ACHN (cell line): ENCODE measurements at regions not wholly inside any gene's neighbourhood (a gene's known extent, or its start where the extent isn't known, plus 50 kb on each side); places are given as distances from the start of the nearest gene placed in this dataset.
"Not testable (repeated sequence)": the region's sequence is repeated elsewhere in the genome, so short reads cannot be mapped to it uniquely, and the experiment has no call there.

Experiments
- DNase-seq: peaks from one replicate; pipeline ENCODE4 v3.0.0-alpha.2; 2015
- in situ Hi-C: cut with HindIII; loops from 2 replicates; pipeline ENCODE4 v1.10.0; 2017; ENCODE audit warnings: low sequenced_read_pairs, low pct_ligation_motif_present, low pct_unique_long_range_greater_than_20kb

DNA sequence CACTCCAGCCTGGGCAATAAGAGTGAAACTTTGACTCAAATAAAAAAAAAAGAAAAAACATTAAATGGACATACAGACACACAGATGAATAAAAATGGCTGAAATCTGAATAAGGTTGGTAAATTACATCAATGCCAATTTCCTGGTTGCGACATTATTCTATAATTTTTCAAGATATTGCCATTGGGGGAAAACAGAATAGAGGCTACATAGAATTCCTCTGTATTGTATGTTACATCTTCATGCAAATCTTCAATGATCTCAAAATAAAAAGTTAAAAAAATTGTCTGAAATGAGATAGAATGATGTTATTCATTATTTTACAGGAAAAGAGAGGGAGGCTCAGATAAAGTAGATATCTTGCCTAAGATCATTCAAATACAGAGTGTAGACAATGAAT, 234.0 kb downstream of the SDHAF3 start:
- DNase-seq = no peak
- in situ Hi-C loops = no loop called here

DNA sequence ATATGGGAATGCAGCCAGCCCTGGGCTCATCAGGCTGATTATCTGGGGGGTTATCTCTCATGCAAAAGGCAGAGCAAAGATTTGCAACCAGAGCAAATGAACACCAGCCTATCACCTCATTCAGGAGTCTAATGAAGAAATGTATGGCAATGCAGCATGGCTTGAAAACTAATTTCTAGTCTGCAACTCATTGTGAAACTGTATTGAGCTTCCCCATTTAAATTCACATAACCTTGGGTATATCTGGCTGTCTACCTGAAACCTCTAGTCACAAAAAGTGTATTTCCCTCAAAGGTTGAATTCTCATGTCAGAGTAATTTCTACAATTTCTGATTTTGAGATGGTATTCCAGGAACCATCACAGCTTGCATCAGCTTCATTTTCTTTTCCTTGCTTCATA, 240.0 kb downstream of the SDHAF3 start:
- in situ Hi-C loops = no loop called here
- no peak for DNase-seq

DNA sequence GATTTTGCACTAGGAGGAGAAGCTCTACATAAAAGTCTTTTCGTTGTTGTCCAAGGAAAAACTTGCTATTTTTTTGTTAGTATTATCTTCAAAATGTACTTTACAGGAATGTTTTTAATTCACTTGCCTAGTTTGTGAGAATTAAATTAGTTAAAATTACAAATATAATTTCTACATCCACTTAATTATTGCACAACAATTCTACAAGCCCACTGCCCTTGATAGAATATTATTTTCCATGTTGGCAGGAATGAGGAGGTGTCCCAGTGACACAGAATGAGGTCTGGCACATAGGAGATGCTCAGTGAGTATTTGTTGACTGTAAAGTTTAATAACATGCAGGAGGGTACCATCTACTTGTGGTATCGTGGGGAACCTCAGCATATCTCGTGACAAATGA, 255.4 kb downstream of the SDHAF3 start:
- in situ Hi-C loops = no loop called here
- DNase-seq = no peak

DNA sequence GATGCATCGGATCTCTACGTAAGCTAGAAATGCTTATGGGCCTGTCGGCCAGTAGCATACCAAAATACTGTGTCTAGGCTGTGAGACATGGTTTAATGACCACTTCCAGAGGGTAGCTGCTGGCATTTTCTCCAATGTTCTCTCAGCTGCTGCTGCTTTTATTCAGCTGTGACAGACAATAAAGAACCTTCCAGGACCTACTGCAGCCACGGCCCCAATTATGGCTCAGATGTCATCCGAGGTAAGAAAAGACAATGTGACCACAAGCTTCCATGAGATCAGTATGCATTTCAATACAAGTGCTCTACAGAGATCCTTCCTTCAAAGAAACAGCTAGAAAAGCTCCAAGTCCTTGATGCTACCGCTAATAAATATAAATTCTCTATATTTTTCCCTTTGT, 256.2 kb downstream of the SDHAF3 start:
- in situ Hi-C loops = no loop called here

DNA sequence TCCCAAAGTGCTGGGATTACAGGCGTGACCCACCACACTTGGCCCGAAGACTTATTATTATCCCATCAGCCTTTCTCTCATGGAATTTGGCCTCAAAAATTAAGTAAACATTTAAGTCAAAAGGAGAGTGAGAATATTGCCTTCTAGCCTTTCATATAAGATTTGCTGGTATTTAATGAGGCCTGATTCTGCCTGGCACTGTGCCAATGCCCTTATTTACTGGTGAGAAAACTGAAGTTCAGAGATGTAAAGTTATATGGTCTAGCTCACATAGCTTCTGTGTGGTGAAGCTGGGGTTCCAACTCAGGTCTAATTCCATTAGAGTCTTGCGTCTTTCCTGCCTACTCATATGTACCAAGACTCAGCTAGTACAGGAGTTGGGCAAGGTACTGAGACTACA, 260.2 kb downstream of the SDHAF3 start:
- in situ Hi-C loops = no loop called here
- DNase-seq = no peak

More for the DNA sequence above, 256.2 kb downstream of the SDHAF3 start:
- no peak for DNase-seq

DNA sequence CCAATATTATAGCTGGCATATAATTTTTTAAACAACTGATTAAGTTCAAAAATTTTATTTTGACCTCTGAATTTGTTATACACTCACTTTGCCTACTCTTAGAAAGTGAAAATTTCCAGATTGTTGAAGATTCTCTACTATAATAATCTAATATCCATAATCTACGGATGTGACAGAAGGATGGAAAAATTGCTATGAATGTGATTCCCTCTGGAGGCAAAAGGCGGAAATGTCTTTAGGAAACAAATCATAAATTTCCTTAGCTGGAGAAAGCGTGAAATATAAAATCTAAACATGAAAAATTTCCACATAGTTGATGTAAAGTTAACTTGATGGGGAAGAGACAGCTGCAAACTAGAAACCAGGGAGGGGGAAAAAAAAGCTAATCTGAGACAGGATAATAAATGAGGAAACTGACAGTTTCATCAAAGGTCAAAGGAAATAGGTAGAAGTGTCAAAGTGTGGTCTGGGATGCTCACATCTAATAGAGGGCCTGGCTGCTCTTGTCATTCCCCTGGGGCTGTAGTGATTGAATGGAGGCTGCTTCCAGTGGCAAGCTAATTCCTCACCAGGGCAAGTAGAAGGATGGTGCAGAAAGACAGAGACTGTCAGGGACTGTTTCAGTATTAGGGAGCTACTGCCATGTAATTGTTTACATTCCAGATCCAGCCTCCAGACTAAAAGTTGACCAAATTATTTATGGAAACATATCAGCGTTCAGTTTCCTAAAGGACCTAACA, 264.5 kb downstream of the SDHAF3 start:
- DNase-seq = no peak
- in situ Hi-C loops = no loop called here

DNA sequence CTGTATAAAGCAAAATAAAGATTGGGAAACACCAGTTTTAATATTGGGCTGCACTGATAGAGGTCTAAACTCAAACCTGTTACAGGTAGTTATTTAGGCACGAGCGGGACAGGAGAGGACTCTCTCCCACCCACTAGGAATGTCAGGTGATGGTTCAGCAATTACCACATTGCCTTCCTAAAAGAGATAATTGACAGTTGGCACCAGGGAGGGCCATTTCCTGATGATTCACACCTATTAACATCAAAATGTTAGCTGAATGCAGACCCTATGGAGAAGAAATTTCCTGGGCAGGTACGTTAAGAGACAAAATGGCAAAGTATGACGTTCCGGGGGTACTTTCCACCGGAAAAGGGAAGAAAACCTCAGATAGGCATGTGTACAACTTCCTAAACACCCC, 272.6 kb downstream of the SDHAF3 start:
- in situ Hi-C loops = no loop called here
- DNase-seq = no peak

DNA sequence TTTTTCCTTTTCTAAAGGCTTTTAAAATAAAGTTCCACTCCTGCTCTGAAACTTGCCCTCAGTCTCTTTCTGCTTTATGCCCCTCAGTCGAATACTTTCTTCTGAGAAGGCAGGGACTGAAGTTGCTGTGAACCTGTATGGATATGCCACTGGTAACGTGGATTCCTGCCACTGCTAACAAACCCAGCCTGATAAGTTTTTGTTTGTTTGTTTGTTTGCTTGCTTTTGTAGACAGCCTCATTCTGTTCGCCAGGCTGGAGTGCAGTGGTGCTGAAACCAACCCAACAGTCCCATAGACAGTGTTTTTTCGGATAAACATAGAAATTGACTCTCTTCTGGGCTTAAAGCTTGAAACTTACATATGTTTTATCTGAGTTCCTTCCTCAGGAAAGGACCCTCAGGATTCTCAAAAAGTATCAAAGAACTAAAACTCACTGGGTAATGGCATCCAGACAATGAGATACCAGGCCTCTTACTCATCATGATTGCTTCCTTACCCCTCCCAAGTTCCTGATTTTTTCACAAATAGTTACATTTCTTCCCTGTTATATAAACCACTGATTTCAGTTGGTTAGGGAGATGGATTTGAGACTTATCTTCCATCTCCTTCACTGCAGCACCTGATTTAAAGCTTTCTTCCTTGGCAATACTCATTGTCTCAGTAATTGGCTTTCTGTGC, 273.6 kb downstream of the SDHAF3 start:
- in situ Hi-C loops = no loop called here
- DNase-seq = no peak

DNA sequence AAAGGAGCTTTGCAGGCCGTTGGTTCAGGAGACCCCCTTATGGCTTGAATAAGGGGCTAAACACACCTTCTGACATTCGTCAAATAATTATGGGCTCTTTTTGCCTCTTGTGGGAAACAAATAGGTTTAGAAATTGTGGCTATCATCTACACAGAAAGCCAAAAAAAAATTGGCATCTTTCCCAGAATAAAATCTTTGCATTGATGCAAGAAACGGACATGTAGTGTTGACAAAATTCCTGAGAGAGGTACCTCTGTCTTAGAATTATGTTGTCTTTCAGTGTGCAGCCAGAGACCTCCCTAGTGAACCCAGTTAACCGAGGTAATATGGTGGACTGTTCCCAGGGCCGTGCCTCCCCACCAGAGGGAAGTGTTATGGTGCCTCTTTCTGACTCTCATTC, 283.9 kb downstream of the SDHAF3 start:
- in situ Hi-C loops = no loop called here

DNA sequence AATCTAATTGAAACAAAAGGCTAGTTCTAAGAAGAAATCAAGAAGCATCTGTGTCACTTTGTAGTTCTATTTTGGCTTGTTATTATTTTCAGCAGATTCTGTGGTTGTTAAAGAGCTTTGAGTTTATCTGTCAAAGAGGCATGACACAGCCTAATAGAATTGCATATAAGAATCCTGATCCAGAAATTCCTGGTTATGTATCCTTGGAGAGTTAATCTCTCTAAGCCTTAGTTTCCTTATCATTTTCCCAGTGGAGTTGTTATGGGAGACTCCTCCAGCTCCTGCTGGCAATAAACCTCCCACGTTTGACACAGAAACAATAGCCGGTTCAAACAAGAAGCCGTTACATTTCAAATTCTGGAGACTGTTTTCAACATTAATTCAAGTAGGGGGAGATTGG, 288.3 kb downstream of the SDHAF3 start:
- DNase-seq = no peak
- in situ Hi-C loops = no loop called here

More for the DNA sequence above, 283.9 kb downstream of the SDHAF3 start:
- no peak for DNase-seq

DNA sequence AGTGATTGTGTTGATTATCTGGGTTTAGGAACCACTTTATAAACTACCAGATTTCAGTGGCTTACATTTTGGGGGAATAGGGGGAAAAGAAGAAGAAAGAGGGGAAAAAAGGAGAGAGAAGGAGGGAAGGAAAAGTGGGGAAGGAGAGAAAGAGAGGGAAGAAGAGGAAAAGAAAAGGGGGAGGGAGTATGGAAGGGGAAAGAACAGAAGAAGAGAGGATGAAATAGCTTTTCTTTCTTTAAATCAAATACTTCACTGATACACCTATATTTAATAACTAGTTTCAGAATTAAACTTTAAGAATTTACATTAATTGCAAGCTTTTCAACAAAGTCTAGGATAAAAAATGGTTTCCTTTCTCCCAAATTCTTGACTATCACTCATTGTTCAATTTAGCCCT, 289.6 kb downstream of the SDHAF3 start:
- in situ Hi-C loops = no loop called here
- DNase-seq = no peak

DNA sequence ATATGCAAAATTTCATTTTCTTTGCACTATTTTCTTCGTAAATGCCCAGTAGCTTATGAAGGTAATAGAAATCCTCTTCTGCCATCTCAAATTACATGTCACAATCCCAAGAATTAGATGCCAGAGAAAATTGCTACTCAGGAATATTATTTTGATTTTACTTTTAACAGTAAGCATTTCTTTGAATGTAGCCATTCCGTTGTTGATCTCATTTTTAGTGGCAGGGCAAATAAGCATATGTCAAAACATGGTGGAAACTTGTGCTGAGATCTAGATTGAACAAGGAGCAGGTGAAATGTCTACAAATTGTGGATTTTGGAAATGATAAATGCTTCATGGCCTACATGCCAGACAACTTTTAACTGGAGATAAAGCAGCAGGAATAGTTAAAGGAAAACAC, 291.8 kb downstream of the SDHAF3 start:
- no peak for DNase-seq
- in situ Hi-C loops = no loop called here

DNA sequence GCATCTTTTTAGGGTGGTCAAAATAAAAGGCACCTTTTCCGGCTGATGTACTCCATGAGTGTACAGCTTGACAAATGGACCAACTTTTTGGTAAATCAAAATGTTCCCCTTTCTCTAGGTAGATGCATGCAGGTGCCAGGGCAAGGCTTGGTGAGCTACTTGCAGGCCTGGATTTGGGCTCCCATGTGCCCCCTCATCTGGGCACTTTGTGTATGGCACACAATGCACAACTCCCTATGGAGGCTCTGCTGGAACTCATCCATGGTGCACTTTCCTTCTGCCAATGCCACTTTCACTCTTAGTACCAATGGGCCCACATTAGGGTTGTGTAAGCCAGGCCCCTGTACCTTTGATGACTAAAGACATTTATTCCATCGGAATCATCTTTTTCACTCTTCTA, 300.8 kb downstream of the SDHAF3 start:
- peak; percentile 46 for DNase-seq
- in situ Hi-C loops = no loop called here

DNA sequence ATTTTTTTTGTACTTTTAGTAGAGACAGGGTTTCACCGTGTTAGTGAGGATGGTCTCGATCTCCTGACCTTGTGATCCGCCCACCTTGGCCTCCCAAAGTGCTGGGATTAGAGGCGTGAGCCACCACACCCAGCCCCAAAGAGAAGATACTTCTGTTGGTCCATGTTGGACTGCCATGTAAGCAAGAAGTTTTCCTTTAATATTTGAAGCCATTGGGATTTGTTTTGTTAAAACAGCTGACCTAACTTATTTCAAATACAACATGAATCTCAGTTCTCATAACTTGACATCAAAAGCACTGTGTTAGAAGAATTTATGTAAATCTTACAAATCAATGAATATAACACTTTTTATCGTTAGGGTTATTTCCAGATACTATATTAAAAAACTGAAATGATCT, 302.4 kb downstream of the SDHAF3 start:
- no peak for DNase-seq
- in situ Hi-C loops = no loop called here

DNA sequence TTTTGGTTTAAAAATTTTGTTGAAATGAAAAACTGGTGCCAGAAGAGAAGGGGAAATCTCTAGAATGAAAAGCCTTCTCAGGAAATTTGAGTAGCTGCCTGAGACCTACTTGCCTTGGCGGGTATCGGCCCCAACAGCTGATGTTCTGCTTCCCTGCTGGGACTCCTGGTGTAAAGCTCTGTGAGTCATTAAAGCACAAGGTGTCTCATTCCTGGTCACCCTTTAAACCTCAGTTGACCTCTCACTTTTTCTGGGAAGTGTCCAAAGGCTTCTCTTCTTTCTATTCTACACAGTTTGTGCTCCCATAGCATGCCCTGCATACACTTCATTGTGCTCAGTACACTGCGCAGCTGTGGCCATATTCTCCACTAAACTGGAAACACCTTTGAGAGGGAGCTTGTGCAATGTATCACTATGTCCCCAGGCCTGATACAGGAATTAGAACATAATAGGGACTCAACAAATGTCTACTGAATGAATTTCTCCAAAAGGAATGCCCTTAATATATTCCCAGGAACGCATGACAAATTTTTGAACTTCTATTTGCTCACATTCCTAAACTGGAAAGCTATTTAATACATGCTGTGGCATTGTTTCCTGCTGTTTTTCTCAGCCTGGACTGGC, 303.9 kb downstream of the SDHAF3 start:
- in situ Hi-C loops = no loop called here
- no peak for DNase-seq

DNA sequence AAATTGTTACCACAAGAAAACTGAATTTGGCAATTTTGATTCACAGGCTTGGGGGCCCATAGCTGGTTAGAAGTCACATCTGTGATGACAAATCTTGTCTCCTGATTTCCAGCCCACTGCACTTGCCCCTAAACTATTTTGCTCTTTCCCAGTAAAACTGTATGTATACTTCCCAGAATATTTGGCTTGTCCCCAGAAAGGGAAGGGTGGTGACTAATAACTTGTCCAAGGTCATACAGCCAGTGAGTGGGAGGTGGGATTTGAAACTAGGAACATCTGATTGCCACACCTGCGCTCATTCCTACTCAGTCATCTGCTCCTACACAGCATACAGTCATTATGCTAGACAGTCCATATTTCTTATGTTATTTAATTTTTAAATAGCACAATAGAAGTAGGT, 304.5 kb downstream of the SDHAF3 start:
- in situ Hi-C loops = no loop called here
- DNase-seq = no peak

DNA sequence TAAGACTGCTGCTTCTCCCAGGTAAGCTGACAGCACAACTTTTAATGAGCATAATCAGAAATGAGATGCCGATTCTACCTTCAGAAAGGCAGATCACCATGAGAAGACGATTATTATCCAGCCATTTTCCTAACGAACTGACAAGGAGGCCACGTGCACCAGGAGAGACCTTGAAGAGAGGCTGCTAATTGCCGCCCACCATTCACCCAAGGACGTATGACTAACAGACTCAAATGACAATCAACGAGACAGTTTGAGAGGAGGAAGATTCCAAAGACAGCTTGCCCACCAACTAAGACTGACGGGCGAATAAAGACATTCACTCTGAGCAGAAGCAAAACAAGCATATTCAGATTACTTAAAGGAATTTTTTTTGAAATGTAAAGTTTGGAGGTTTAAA, 301.9 kb upstream of the TAC1 start:
- DNase-seq = no peak
- in situ Hi-C loops = no loop called here

DNA sequence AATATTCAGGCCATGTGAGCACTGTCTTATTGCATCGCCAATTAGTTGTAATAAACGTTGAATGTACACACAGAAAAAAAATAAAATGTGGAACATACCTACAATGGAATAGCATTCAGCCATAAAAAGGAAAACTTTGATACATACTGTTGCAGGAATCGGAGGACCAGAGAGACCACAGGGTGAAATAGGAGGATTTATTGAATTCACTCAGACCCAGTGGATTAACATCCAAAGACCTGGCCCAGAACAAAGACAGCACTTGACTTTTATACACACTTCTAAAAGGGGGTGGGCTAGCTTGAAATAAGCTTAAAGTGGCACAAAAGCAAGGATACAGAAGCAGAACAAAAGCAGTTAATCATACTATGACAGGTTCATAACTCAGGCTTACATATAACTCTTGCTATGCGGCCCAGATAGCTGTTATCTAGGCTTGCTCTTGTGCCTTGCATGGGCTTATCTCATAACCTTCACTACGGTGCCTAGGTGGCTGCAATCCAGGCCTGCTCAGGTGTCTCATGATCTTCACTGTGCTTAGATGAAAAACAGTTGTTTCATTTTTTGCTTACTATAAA, 292.2 kb upstream of the TAC1 start:
- in situ Hi-C loops = no loop called here
- DNase-seq = no peak

DNA sequence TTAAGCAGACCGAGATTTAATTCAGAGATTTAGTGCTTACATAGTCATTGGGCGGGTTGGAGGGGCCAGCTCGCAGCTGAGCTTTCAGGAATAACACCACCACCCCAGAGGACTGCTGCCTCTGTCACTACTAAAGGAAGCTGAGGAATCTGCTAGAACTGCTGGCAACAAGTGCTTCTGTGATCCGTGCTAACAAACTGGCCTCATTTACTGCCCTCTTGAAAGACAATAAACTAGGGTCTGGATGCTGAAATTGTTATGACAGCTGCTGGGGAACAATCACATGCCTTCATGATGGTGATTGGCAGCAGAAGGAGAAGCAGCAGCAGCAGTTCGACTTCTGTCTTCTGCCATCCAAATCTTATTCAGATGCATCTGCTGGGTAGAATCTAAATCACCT, 285.5 kb upstream of the TAC1 start:
- no peak for DNase-seq
- in situ Hi-C loops = no loop called here

DNA sequence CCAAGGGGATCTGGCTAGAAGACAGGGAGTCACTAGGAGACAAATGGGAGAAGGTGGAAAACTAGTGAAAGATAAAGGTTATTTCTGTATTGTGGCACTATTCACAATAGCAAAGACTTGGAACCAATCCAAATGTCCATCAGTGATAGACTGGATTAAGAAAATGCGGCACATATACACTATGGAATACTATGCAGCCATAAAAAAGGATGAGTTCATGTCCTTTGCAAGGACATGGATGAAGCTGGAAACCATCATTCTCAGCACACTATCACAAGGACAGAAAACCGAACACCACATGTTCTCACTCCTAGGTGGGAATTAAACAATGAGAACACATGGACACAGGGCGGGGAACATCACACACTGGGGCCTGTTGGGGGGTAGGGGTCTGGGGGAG, 282.4 kb upstream of the TAC1 start:
- DNase-seq, in situ Hi-C loops: not testable (repeated sequence)
